Keratinocyte (primary cell): ENCODE measurements at regions not wholly inside any gene's neighbourhood (a gene's known extent, or its start where the extent isn't known, plus 50 kb on each side); places are given as distances from the start of the nearest gene placed in this dataset.

Experiments
- DNase-seq: peaks from one replicate; pipeline ENCODE4 v3.0.0-alpha.2; 2011; ENCODE audit warnings: low read depth, missing footprints, low spot score
- FAIRE-seq: peaks from 2 replicates; lab custom pipeline; 2011; peaks lifted over from hg19 to GRCh38; lab: Jason Lieb, UNC
- H2AFZ ChIP-seq: 2 replicates; pipeline ENCODE4 v1.6.0; 2012; ENCODE audit warnings: low read length, control low read depth, inconsistent platforms; ENCODE audit not compliant: control insufficient read depth
- H3K27ac ChIP-seq: 2 replicates; pipeline ENCODE4 v1.5.1; 2011; ENCODE audit warnings: low read length; ENCODE audit not compliant: control insufficient read depth, insufficient read depth
- H3K27me3 ChIP-seq: 3 replicates; pipeline ENCODE4 v1.6.0; 2011; ENCODE audit warnings: low read length; ENCODE audit not compliant: control insufficient read depth, insufficient read depth; ENCODE audit errors: extremely low read depth
- H3K36me3 ChIP-seq, 2 experiments: 2 replicates in 1 of 2; 3 replicates in 1 of 2; pipeline ENCODE4 v1.5.1; 2011; ENCODE audit warnings: low read length in 2 of 2, mild to moderate bottlenecking in 1 of 2; ENCODE audit not compliant: control insufficient read depth in 2 of 2, insufficient read depth in 2 of 2; ENCODE audit errors: extremely low read depth in 1 of 2
- H3K4me1 ChIP-seq: 3 replicates; pipeline ENCODE4 v1.5.1; 2011; ENCODE audit warnings: low read length; ENCODE audit not compliant: control insufficient read depth, insufficient read depth; ENCODE audit errors: extremely low read depth
- H3K4me2 ChIP-seq: 3 replicates; pipeline ENCODE4 v1.6.0; 2011; ENCODE audit warnings: low read depth, low read length; ENCODE audit not compliant: control insufficient read depth, insufficient read depth; ENCODE audit errors: extremely low read depth
- H3K4me3 ChIP-seq, 3 experiments: fragments of 200-600 bp in 1 of 3; sonication (generic) in 1 of 3; 2 replicates in 2 of 3; 3 replicates in 1 of 3; pipeline ENCODE4 v1.5.1; 2011 to 2016; ENCODE audit warnings: low read length in 3 of 3, mild to moderate bottlenecking in 3 of 3, control low read depth in 2 of 3, inconsistent platforms in 1 of 3, low read depth in 1 of 3, mixed read lengths in 1 of 3, mixed run types in 1 of 3, moderate library complexity in 1 of 3; ENCODE audit not compliant: control insufficient read depth in 2 of 3, insufficient read depth in 2 of 3; ENCODE audit errors: extremely low read depth in 1 of 3
- H3K79me2 ChIP-seq: 2 replicates; pipeline ENCODE4 v1.6.0; 2012; ENCODE audit warnings: low read length; ENCODE audit not compliant: control insufficient read depth, insufficient read depth
- H3K9ac ChIP-seq: 3 replicates; pipeline ENCODE4 v1.6.0; 2011; ENCODE audit warnings: low read length; ENCODE audit not compliant: control insufficient read depth, insufficient read depth; ENCODE audit errors: extremely low read depth
- H3K9me1 ChIP-seq: 3 replicates; pipeline ENCODE4 v1.6.0; 2011; ENCODE audit warnings: low read length; ENCODE audit not compliant: control insufficient read depth, insufficient read depth; ENCODE audit errors: extremely low read depth
- H3K9me3 ChIP-seq: 2 replicates; pipeline ENCODE4 v1.5.1; 2012; ENCODE audit warnings: low read depth, low read length; ENCODE audit not compliant: control insufficient read depth
- H4K20me1 ChIP-seq: 3 replicates; pipeline ENCODE4 v1.6.0; 2011; ENCODE audit warnings: low read length; ENCODE audit not compliant: control insufficient read depth, insufficient read depth; ENCODE audit errors: extremely low read depth
- CTCF ChIP-seq, 3 experiments: IDR thresholded peaks in 1 of 3; conservative IDR thresholded peaks in 1 of 3; optimal IDR thresholded peaks in 1 of 3; 2 replicates in 2 of 3; 3 replicates in 1 of 3; pipeline versions ENCODE3 to v1.5.1; 2011; ENCODE audit warnings: low read length in 3 of 3, mild to moderate bottlenecking in 3 of 3, moderate library complexity in 2 of 3, control low read depth in 1 of 3, inconsistent platforms in 1 of 3; ENCODE audit not compliant: insufficient read depth in 2 of 3; ENCODE audit errors: extremely low read depth in 1 of 3
- EZH2 ChIP-seq: IDR thresholded peaks from one replicate; pipeline ENCODE4 v1.6.1; 2012; ENCODE audit warnings: inconsistent platforms, mild to moderate bottlenecking, low read length, moderate library complexity
- dilution Hi-C: fragments of 300-500 bp; cut with MboI; formaldehyde crosslinking; loops from one replicate; pipeline ENCODE4 v1.7.0; 2020; ENCODE audit warnings: low sequenced_read_pairs; ENCODE audit not compliant: extremely low pct_ligation_motif_present

DNA sequence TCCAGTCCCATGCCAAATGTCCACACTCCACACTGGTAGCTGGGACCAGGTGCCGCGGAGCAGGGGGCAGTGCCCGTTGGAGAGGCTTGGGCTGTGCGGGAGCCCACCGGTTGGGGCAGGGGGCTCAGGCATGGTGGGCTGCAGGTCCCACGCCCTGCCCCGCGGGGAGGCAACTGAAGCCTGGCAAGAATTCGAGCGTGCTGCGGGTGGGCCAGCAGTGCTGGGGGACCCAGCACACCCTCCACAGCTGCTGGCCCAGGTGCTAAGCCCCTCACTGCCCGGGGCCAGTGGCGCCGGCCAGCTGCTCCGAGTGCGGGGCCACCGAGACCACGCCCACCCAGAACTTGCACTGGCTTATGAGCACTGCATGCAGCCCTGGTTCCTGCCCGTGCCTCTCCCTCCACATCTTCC lies 479.4 kb downstream of the ZNF385D start:
- TF ChIP-seq CTCF (optimal IDR thresholded peaks at IDR 0.05 in 1 of 3, IDR thresholded peaks at IDR 0.05 in 1 of 3, conservative IDR thresholded peaks at IDR 0.05 in 1 of 3; ENCODE audit: extremely low read depth in 1 of 3, insufficient read depth in 2 of 3, low read length in 3 of 3) (no peak), EZH2 (no peak)
- H3K36me3 ChIP-seq: no peaks in the 10 kb centered on the region
- H3K4me1 ChIP-seq: no peaks in the 10 kb centered on the region
- no peak overlapping the region for H3K4me3 ChIP-seq
- no peak overlapping the region for H2AFZ ChIP-seq
- no peak overlapping the region for H3K27ac ChIP-seq
- FAIRE-seq (no peak), DNase-seq (no peak)
- no peaks in the 10 kb centered on the region for H3K79me2 ChIP-seq
- H3K9me3 ChIP-seq: peaks cover 2% of the 10 kb centered on the region
- dilution Hi-C loops: no loop called here
- no peaks in the 10 kb centered on the region for H3K9me1 ChIP-seq
- H3K27me3 ChIP-seq: no peaks in the 10 kb centered on the region
- H4K20me1 ChIP-seq: no peaks in the 10 kb centered on the region
- H3K9ac ChIP-seq: no peak overlapping the region
- no peak overlapping the region for H3K4me2 ChIP-seq

DNA sequence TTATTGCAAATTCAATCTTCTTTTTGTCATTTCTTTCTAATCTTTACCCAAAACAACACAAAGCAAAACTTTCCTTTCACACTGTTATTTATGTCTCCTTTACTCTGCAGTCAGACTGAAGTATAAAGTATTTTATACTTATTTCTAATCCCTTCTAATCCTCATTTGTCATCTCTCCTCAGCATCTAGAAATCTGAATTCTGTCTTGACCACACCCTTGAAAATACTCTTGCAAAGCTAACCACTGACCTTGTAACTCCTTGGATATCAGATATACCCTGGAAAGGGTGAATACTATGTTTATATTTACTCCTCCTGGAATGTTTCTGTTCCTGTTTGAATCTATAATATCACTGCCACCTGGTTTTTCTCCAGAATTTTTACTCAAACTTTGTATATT lies 481.1 kb downstream of the ZNF385D start:
- no peak overlapping the region for H2AFZ ChIP-seq
- no peak for FAIRE-seq
- H3K9ac ChIP-seq: no peak overlapping the region
- no peak overlapping the region for H3K4me2 ChIP-seq
- DNase-seq: no peak
- H3K4me1 ChIP-seq: no peaks in the 10 kb centered on the region
- dilution Hi-C loops: no loop called here
- H3K27ac ChIP-seq: no peak overlapping the region
- H3K4me3 ChIP-seq: no peak overlapping the region
- peaks cover 2% of the 10 kb centered on the region for H3K9me3 ChIP-seq
- no peaks in the 10 kb centered on the region for H3K9me1 ChIP-seq
- TF ChIP-seq CTCF (optimal IDR thresholded peaks at IDR 0.05 in 1 of 3, IDR thresholded peaks at IDR 0.05 in 1 of 3, conservative IDR thresholded peaks at IDR 0.05 in 1 of 3; ENCODE audit: extremely low read depth in 1 of 3, insufficient read depth in 2 of 3, low read length in 3 of 3): no peak
- no peak for TF ChIP-seq EZH2
- no peaks in the 10 kb centered on the region for H3K79me2 ChIP-seq
- H3K27me3 ChIP-seq: no peaks in the 10 kb centered on the region
- no peaks in the 10 kb centered on the region for H4K20me1 ChIP-seq
- no peaks in the 10 kb centered on the region for H3K36me3 ChIP-seq
